Right lobe of liver (tissue), 4 donors: ENCODE measurements at regions not wholly inside any gene's neighbourhood (a gene's known extent, or its start where the extent isn't known, plus 50 kb on each side); places are given as distances from the start of the nearest gene placed in this dataset.

ENCODE experiments used
- POLR2A ChIP-seq: fragments of 450-650 bp; IDR thresholded peaks from one replicate; pipeline ENCODE4 v1.6.1; 2017; ENCODE audit warnings: antibody characterized with exemption, mild to moderate bottlenecking
- TF ChIP-seq, protein P1 (sequence below), 4 donors: fragments of 200-600 bp in 3 of 4; fragments of 450-650 bp in 1 of 4; IDR thresholded peaks; one replicate each; pipeline versions ENCODE4 v1.5.1 to v1.8.0; 2016 to 2022; ENCODE audit warnings: antibody characterized with exemption in 4 of 4, mild to moderate bottlenecking in 2 of 4
- donor health status: DM: no; HTN: no; CAD: no.
- donor health status: DM: no; HTN: no; CAD: no.
- donor health status: DM: no; HTN: yes; CAD: no.

DNA sequence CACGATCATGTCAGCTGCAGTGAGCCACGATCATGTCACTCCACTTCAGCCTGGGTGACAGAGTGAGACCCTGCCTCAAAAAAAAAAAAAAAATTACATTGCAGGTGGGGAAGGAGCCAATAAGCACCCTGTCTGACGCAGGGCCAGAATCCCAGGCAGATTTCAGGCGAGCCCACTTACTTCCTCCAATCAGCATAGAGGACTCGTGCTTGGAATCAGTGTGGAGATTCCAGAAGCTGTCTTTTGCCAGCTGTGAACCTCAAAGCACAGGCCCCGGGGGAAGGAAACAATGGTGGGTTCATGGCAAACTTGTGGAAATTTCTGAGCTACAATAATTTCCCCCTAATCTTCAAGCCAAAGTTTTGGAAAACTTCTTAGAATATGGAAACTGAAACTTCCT lies 178.2 kb upstream of the ZNF644 start:
- TF ChIP-seq, protein P1, sequence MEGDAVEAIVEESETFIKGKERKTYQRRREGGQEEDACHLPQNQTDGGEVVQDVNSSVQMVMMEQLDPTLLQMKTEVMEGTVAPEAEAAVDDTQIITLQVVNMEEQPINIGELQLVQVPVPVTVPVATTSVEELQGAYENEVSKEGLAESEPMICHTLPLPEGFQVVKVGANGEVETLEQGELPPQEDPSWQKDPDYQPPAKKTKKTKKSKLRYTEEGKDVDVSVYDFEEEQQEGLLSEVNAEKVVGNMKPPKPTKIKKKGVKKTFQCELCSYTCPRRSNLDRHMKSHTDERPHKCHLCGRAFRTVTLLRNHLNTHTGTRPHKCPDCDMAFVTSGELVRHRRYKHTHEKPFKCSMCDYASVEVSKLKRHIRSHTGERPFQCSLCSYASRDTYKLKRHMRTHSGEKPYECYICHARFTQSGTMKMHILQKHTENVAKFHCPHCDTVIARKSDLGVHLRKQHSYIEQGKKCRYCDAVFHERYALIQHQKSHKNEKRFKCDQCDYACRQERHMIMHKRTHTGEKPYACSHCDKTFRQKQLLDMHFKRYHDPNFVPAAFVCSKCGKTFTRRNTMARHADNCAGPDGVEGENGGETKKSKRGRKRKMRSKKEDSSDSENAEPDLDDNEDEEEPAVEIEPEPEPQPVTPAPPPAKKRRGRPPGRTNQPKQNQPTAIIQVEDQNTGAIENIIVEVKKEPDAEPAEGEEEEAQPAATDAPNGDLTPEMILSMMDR (IDR thresholded peaks at IDR 0.05) = no peak
- TF ChIP-seq POLR2A = no peak
